ENCODE measurements at regions not wholly inside any gene's neighbourhood (a gene's known extent, or its start where the extent isn't known, plus 50 kb on each side); places are given as distances from the start of the nearest gene placed in this dataset.
"Not testable (repeated sequence)": the region's sequence is repeated elsewhere in the genome, so short reads cannot be mapped to it uniquely, and the experiment has no call there.

GRCh38 chr5:53219610-53220009 is 110.1 kb upstream of the MOCS2 start:
- no peak for DNase-seq

GRCh38 chr5:53233645-53234405 is 124.3 kb upstream of the MOCS2 start:
- DNase-seq, result no peak

- no peak for DNase-seq
Measured at GRCh38 chr5:53236683-53237082, 127.1 kb upstream of the MOCS2 start.

GRCh38 chr5:53237876-53238275 is 128.3 kb upstream of the MOCS2 start:
- no peak for DNase-seq

- no peak for DNase-seq
Measured at GRCh38 chr5:53239301-53239990, 129.9 kb upstream of the MOCS2 start.

GRCh38 chr5:53240661-53241060 is 131.1 kb upstream of the MOCS2 start:
- no peak for DNase-seq

- DNase-seq, result no peak
Measured at GRCh38 chr5:53241572-53241971, 132.0 kb upstream of the MOCS2 start.

- DNase-seq, result no peak
Measured at GRCh38 chr5:53243403-53243802, 133.8 kb upstream of the MOCS2 start.

- DNase-seq, result no peak
Measured at GRCh38 chr5:53246042-53246836, 136.7 kb upstream of the MOCS2 start.

DNA sequence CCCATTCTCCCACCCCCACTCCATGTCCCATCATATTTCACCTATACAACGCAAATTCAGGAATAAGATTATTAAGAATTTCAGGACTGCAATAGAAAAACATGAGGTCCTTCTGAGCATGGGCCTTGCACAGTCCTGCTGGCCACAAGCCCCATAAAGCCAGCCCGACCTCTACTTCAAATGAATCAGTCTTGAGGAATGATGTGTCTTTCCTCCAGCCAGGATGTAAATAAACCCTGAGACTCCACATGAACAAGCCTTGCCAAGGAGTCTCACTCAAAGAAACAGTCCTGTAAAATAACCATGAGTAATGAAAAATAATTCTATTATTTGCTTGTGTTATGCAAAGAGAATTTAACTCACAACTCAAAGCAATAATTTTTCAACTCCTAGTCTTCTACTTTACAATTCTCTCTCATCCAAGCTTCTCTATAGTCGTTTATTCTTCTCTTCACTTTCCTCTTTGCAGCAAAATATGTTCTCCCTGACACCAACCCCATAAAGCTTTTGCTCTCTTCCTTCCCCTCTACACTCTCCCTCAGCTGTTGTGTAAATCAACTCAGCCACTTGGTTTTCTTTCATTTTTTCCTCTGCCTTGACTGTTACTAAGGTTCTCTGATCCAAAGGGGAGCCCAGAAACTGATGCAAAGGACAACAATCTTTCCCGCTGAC is 140.1 kb upstream of the MOCS2 start:
- DNase-seq, result no peak

DNA sequence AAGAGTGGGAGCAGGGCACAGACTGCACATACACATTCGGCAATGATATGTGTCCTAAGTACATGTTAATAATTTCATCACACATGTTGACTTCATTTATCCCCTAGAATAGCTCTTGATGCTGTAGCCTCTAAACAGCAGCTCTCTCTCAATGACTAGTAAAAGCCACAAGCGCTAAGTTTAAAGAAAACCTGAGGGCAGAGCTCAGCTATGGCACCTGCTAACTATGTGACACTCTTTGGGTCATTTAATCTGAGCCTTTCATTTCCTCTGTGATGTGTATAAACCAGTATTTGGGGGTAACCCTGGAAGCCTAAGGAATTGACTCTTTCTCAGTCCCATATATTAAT is 140.6 kb upstream of the MOCS2 start:
- no peak for DNase-seq

DNA sequence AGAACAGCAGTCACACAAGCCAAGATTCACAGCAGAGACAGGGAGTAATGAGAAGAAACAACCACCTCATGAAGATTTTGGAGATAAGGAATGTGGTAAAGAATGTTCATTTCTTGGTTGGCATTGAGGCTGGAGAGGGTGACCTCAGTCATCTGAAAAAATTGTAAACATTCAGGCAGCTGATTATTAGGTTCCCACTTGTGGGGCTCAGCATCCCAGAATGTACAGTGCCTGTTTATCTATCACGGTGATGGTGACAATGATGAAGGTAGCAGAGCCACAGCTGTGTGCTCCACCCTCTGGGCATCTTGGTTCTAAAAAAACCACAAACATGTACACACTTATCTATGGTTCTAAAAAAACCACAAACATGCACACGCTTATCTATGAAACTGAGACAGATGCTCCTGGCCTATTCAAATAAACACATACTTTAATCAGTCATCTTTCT is 143.9 kb upstream of the MOCS2 start:
- DNase-seq, result no peak

DNA sequence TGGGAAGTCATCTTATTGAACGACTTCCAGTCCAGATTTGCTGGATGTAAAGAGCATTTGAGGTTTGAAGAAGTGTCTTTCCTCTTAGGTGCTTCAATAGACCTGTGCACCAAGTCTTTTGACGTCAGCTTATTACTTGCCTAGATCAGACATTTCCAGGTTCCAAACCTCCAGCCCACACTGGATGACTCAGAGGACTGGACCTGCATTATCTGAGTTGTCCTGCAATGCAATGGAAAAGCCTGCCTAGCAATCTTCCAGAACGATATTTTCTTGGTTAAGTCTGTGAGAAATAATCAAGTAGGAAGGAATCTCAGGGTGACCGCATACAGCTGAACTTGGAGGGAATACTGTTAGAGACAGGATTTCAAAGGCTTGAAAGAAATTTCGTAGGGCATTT is 147.2 kb upstream of the MOCS2 start:
- no peak for DNase-seq

GRCh38 chr5:53257806-53258373 is 148.3 kb upstream of the MOCS2 start:
- DNase-seq, result no peak

DNA sequence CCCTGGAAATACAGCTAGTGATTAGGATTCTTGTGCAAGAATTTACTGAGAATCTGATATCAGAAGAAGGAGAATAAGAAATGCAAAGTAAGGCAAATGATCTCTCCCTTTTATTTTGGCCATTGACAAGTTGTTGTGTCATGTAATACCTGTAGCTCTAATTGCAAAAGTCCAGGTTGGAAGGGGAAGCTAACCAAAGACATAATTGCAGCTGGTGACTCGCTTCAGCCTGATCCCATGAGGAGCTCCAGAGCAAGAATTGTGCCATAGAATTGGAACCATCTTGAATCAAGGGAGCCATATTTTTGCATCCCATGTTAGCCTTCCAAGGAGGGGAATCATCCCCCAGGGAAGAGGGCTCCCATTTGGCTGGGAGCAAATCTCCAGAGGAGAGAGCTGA is 149.6 kb upstream of the MOCS2 start:
- no peak for DNase-seq

DNA sequence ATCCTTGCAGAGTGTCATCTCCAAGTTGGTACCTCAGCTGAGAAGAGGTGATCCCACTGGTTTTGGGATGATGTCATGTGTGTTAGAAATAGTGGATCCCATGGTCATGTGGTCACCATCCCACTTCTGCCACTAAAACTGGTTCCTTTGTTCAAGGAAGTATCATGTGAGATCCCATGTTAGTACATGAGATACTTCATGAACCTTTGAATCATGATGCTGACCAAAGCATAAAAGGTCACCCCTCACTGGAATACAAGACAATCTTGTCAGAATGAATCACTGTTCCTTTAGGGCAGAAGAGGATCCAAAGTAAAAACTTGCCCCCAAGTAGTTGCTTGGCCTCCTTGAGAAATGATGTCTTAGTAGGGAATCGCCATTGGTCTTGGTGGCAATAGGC is 150.9 kb upstream of the MOCS2 start:
- DNase-seq, result no peak

- no peak for DNase-seq
Measured at GRCh38 chr5:53261245-53261644, 151.7 kb upstream of the MOCS2 start.

DNA sequence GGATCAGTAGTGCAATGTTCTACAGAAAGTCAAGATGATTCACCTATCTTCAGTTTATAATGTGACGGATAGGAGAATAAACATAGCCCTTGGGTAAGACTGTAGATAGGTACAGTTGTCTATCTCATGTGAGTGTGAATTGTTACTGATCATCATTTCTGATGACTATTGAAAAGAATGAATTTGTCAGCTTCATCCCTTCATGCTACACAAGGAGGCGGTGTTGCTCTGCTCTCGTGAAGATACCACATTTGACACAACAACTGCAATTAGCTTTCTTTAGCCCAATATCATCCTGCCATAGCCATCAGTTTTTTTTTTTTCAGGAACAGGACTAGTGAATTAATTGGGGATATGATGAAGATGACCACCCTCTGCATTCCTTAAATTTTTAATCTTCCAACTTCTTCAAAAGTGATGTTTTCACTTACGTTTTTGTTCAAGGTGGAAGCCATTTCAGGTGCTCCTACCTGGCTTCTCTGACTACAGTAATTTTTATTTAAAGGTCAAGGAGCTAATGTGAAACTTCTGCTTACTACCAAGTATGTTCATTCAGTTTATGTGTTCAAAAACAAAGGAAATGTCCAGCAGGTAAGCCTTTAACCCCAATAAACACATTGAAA is 152.9 kb upstream of the MOCS2 start:
- no peak for DNase-seq

GRCh38 chr5:53263151-53263550 is 153.6 kb upstream of the MOCS2 start:
- DNase-seq, result no peak

GRCh38 chr5:53265043-53265442 is 155.5 kb upstream of the MOCS2 start:
- no peak for DNase-seq

- DNase-seq, result not testable (repeated sequence)
Measured at GRCh38 chr5:53268241-53268640, 158.7 kb upstream of the MOCS2 start.

DNA sequence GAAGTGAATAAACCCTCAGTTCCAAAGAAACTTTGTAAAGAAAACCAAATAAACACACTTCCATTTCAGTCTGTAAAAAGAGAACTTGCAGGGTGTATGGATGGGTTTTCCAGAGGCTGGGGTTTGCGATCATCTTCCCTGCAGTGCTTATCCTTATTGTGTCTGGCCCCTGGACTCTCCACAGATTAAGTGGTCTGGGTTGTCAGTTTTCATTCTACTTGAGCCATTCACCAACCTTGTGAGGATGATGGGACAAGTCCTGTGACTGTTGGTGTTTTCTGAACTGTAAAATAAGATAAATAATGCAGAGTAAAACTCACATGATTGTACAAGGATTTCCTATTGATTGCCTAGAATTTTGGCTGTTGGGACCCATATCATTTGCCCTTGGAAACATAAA is 166.1 kb upstream of the MOCS2 start:
- DNase-seq, result no peak

Measured in suppressor macrophage treated with lipopolysaccharide for 4 hours (primary cell).